Effector memory CD8-positive, alpha-beta T cell (primary cell): ENCODE measurements at regions not wholly inside any gene's neighbourhood (a gene's known extent, or its start where the extent isn't known, plus 50 kb on each side); places are given as distances from the start of the nearest gene placed in this dataset.

Source experiments
- ATAC-seq: fragments of 150-1000 bp; cut with Tn5 transposase; replicated peaks from 2 replicates; pipeline ENCODE4 v1.10.0; 2021; ENCODE audit warnings: mild to moderate bottlenecking, moderate library complexity
- DNase-seq, 3 experiments: peaks; one replicate each; pipeline ENCODE4 v3.0.0; 2021
- H3K27ac Mint-ChIP-seq, 2 donors: one replicate each; pipeline ENCODE4 v1.8.0; 2022; ENCODE audit warnings: mild to moderate bottlenecking in 2 of 2, mixed read lengths in 2 of 2, moderate library complexity in 2 of 2
- H3K27me3 Mint-ChIP-seq, 2 donors: one replicate each; pipeline ENCODE4 v1.8.0; 2022; ENCODE audit warnings: mixed read lengths in 2 of 2
- H3K36me3 Mint-ChIP-seq: one replicate; pipeline ENCODE4 v1.8.0; 2022; ENCODE audit warnings: mild to moderate bottlenecking, moderate library complexity, mixed read lengths; ENCODE audit not compliant: insufficient read depth
- H3K4me1 Mint-ChIP-seq, 2 donors: one replicate each; pipeline ENCODE4 v1.8.0; 2022; ENCODE audit warnings: low read depth in 2 of 2, mixed read lengths in 2 of 2
- H3K4me3 Mint-ChIP-seq, 2 donors: one replicate each; pipeline ENCODE4 v1.8.0; 2022; ENCODE audit warnings: mild to moderate bottlenecking in 2 of 2, mixed read lengths in 2 of 2, moderate library complexity in 2 of 2
- H3K9me3 Mint-ChIP-seq, 2 donors: one replicate each; pipeline ENCODE4 v1.8.0; 2022; ENCODE audit warnings: mixed read lengths in 2 of 2

- Mint-ChIP-seq H3K9me3 (peaks cover 6 to 32% of the 10 kb centered on the region in 2 donors), H3K36me3 (no peaks in the 10 kb centered on the region), H3K4me1 (no peaks in the 10 kb centered on the region), H3K4me3 (no peak overlapping the region), H3K27me3 (no peaks in the 10 kb centered on the region), H3K27ac (no peak overlapping the region)
- DNase-seq (no peak), ATAC-seq (no peak)
Observed at GRCh38 chr4:43373201-43373600, 480.7 kb downstream of the GRXCR1 start.

DNA sequence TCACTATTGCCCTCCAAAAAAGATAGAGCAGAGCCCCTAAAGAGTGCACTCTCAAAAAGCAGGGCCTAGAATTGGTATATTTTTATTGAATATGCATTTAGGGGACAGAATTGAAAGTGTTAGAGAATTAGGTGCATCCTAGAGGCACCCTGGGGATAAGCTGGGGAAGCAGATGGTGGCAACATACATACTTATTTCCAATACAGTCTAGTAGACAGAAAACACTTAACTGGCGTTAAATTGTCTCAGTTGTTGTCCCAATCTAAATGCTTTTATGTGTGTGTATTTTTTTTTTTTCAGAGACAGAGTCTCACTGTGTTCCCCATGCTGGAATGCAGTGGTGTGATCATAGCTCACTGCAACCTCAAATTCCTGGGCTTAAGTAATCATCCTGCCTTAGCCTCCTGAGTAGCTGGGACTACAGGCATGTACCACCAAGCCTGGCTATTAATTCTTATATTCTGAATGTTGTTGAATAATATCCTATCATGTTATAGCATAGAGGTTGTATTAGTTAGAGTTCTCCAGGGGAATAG is 481.8 kb downstream of the GRXCR1 start:
- Mint-ChIP-seq H3K27ac (no peak overlapping the region), H3K9me3 (peaks cover 6 to 32% of the 10 kb centered on the region in 2 donors)

DNA sequence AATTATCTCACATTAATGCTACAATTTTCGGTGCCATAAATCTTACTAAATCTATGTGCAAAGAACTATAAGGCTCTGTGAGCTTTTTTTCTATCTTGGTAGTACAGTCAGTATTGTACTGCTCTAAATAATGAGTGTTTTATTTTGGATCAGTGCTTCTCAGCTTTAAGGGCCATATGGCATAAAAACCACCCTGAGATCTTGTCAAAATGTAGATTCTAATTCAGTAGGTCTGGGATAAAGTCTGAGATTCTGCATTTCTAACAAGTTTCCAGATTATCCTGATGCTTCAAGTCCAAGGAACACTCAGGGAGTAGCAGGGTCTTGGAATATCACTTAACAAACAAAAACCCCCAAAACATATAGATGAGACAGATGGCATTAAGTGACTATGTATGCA is 486.5 kb downstream of the GRXCR1 start:
- H3K4me1 Mint-ChIP-seq: no peaks in the 10 kb centered on the region
- H3K36me3 Mint-ChIP-seq: no peaks in the 10 kb centered on the region
- no peak overlapping the region for H3K27ac Mint-ChIP-seq
- ATAC-seq (no peak), DNase-seq (no peak)
- peaks cover 11 to 32% of the 10 kb centered on the region in 2 donors for H3K9me3 Mint-ChIP-seq
- no peak overlapping the region for H3K4me3 Mint-ChIP-seq
- H3K27me3 Mint-ChIP-seq: no peaks in the 10 kb centered on the region

More for the DNA sequence above, 481.8 kb downstream of the GRXCR1 start:
- H3K4me3 Mint-ChIP-seq: no peak overlapping the region
- no peak for ATAC-seq
- DNase-seq: no peak
- no peaks in the 10 kb centered on the region for H3K27me3 Mint-ChIP-seq
- H3K36me3 Mint-ChIP-seq: no peaks in the 10 kb centered on the region
- H3K4me1 Mint-ChIP-seq: no peaks in the 10 kb centered on the region

- H3K4me3 Mint-ChIP-seq: no peak overlapping the region
- no peaks in the 10 kb centered on the region for H3K4me1 Mint-ChIP-seq
- H3K36me3 Mint-ChIP-seq: no peaks in the 10 kb centered on the region
- DNase-seq (no peak), ATAC-seq (no peak)
- H3K9me3 Mint-ChIP-seq: peaks cover 11 to 33% of the 10 kb centered on the region in 2 donors
- no peaks in the 10 kb centered on the region for H3K27me3 Mint-ChIP-seq
- no peak overlapping the region for H3K27ac Mint-ChIP-seq
Observed at GRCh38 chr4:43380093-43380492, 487.6 kb downstream of the GRXCR1 start.

- H3K27me3 Mint-ChIP-seq: no peaks in the 10 kb centered on the region
- H3K36me3 Mint-ChIP-seq: no peaks in the 10 kb centered on the region
- H3K4me3 Mint-ChIP-seq: no peak overlapping the region
- ATAC-seq: no peak
- peaks cover 8 to 23% of the 10 kb centered on the region in 2 donors for H3K9me3 Mint-ChIP-seq
- H3K4me1 Mint-ChIP-seq: no peaks in the 10 kb centered on the region
- no peak overlapping the region for H3K27ac Mint-ChIP-seq
- no peak for DNase-seq
Observed at GRCh38 chr4:43391069-43391468, 498.6 kb downstream of the GRXCR1 start.

GRCh38 chr4:43394976-43395375 is 502.5 kb downstream of the GRXCR1 start:
- no peak for DNase-seq
- Mint-ChIP-seq H3K4me3 (no peak overlapping the region), H3K36me3 (no peaks in the 10 kb centered on the region), H3K27me3 (no peaks in the 10 kb centered on the region), H3K9me3 (peaks cover 13 to 35% of the 10 kb centered on the region in 2 donors), H3K4me1 (no peaks in the 10 kb centered on the region), H3K27ac (no peak overlapping the region)
- ATAC-seq: no peak

DNA sequence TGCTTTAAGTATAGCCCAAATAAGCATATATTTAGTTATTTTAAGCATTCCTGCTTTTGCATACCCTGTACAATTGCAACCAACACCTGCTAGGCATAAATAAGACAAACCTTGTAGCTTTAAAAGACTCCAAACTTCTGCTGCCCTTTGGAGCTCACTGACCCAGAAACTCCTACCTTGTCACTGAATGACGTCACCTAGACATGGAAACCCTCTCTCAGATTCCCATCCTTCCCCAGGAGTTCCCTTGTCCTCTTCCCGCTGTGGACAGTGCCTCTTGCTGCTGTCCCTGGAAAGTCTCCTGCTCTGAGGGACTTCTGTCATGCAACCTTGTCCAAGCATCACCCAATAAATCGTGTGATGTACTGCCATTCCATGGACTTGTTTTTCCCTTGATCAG is 507.2 kb downstream of the GRXCR1 start:
- H3K27me3 Mint-ChIP-seq: no peaks in the 10 kb centered on the region
- no peaks in the 10 kb centered on the region for H3K36me3 Mint-ChIP-seq
- DNase-seq (no peak), ATAC-seq (no peak)
- no peaks in the 10 kb centered on the region for H3K4me1 Mint-ChIP-seq
- H3K27ac Mint-ChIP-seq: no peak overlapping the region
- no peak overlapping the region for H3K4me3 Mint-ChIP-seq
- peaks cover 10 to 28% of the 10 kb centered on the region in 2 donors for H3K9me3 Mint-ChIP-seq

- Mint-ChIP-seq H3K27ac (no peak overlapping the region), H3K27me3 (no peaks in the 10 kb centered on the region), H3K9me3 (peaks cover 8 to 12% of the 10 kb centered on the region in 2 donors), H3K4me1 (no peaks in the 10 kb centered on the region), H3K36me3 (no peaks in the 10 kb centered on the region), H3K4me3 (no peak overlapping the region)
- DNase-seq (no peak), ATAC-seq (no peak)
Observed at GRCh38 chr4:43402393-43402792, 509.9 kb downstream of the GRXCR1 start.

DNA sequence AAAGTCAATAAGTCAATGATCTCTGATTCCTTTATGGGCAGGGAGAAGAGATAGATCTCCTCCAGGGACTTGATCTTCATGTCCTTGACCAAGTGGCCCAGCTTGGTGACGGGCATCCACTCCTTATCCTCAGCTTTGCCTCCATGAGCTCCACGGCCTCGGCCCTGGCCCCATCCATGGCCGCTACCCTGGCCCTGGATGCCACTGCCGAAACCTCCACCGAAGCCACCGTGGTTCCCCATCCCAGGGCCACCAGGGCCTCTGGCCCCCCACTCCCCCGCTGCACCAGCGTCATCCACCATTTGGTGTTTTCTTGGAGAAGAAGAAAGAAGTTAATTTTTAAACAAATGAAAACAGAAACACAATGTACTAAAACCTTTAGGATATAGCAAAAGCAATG is 518.1 kb downstream of the GRXCR1 start:
- H3K9me3 Mint-ChIP-seq: peaks cover 0 to 6% of the 10 kb centered on the region in 2 donors

DNA sequence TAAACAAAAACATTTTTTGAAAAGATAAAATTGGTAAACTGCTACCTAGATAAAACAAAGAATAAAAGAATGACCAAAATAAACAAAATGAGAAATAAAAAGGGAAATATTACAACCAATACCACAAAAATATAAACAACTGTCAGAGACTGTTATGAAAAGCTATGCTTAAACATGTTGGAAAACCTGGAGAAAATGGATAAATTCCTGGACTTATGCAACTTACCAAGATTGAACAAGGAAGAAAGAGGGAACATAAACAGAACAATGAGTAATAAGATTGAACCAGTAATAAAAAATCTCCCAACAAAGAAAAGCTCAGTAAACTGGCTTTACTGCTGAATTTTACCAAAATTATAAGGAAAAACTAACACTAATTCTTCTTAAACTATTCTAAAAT is 518.7 kb downstream of the GRXCR1 start:
- DNase-seq (no peak), ATAC-seq (no peak)
- peaks cover 0 to 4% of the 10 kb centered on the region in 2 donors for H3K9me3 Mint-ChIP-seq
- H3K27me3 Mint-ChIP-seq: no peaks in the 10 kb centered on the region
- H3K36me3 Mint-ChIP-seq: no peaks in the 10 kb centered on the region
- H3K4me3 Mint-ChIP-seq: no peak overlapping the region
- H3K4me1 Mint-ChIP-seq: no peaks in the 10 kb centered on the region
- no peak overlapping the region for H3K27ac Mint-ChIP-seq

More for the DNA sequence above, 518.1 kb downstream of the GRXCR1 start:
- no peak overlapping the region for H3K4me3 Mint-ChIP-seq
- H3K27me3 Mint-ChIP-seq: no peaks in the 10 kb centered on the region
- H3K4me1 Mint-ChIP-seq: no peaks in the 10 kb centered on the region
- no peak for ATAC-seq
- H3K27ac Mint-ChIP-seq: no peak overlapping the region
- H3K36me3 Mint-ChIP-seq: no peaks in the 10 kb centered on the region
- DNase-seq: no peak

DNA sequence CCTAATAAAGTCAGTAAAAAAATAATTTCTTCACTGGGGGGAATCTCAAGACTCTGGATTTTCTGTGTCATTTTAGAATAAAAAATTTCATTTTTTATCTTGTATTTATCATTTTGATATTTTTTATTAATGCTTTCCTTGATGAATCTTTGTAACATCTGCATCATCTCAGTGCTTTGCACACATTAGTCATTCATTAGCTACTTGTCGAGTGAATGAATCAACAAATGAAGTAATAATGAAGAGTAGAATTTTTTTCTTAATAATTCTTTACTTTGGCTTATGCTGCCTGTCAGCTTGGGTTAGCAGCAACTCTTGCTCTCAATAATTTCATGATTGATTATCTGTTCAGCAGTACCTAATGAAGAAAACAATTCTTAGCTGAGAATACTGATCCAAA is 530.8 kb downstream of the GRXCR1 start:
- DNase-seq (no peak), ATAC-seq (no peak)
- no peak overlapping the region for H3K27ac Mint-ChIP-seq
- H3K4me3 Mint-ChIP-seq: no peak overlapping the region
- H3K27me3 Mint-ChIP-seq: no peaks in the 10 kb centered on the region
- H3K9me3 Mint-ChIP-seq: peaks cover 3 to 6% of the 10 kb centered on the region in 2 donors
- H3K4me1 Mint-ChIP-seq: no peaks in the 10 kb centered on the region
- H3K36me3 Mint-ChIP-seq: no peaks in the 10 kb centered on the region

- Mint-ChIP-seq H3K27me3 (no peaks in the 10 kb centered on the region), H3K36me3 (no peaks in the 10 kb centered on the region), H3K27ac (no peak overlapping the region), H3K9me3 (peaks cover 0 to 4% of the 10 kb centered on the region in 2 donors), H3K4me3 (no peak overlapping the region), H3K4me1 (no peaks in the 10 kb centered on the region)
- ATAC-seq (no peak), DNase-seq (no peak)
Observed at GRCh38 chr4:43425206-43425605, 532.7 kb downstream of the GRXCR1 start.

DNA sequence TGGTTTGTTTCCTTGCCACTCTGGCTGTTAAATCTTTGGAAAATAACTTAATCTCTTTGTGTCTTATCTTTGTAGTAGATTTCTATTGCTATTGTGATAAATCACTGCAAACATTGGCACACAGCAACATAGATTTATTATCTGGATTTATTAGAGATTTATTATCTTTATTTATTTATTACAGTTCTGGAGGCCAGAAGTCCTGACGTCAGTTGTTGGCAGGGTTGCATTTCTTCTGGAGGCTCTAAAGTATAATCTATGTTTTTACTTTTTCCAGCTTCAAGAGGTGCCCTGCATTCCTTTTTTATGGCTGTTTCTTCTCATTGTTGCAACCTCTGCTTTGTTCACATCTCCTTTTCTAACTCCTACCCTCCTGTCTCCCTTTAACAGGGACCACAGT is 542.8 kb downstream of the GRXCR1 start:
- Mint-ChIP-seq H3K4me3 (no peak overlapping the region), H3K36me3 (no peaks in the 10 kb centered on the region), H3K27ac (no peak overlapping the region), H3K4me1 (no peaks in the 10 kb centered on the region), H3K27me3 (no peaks in the 10 kb centered on the region), H3K9me3 (peaks cover 2 to 16% of the 10 kb centered on the region in 2 donors)
- DNase-seq (no peak), ATAC-seq (no peak)

DNA sequence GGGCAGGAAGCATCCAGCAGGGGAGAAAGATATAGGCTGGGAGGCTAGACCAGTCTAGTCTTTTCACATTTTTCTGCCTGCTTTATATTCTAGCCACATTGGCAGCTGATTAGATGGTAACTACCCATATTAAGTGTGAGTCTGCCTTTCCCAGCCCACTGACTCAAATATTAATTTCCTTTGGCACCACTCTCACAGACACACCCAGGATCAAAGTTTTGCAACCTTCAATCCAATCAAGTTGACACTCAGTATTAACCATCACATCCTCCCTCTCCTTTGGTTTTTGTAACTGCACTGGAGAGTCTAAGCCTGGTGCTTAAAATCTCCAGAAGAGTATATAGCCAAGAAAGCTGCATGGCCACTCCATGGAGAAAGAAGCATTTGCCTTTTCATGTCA is 560.4 kb downstream of the GRXCR1 start:
- peaks cover 0 to 3% of the 10 kb centered on the region in 2 donors for H3K9me3 Mint-ChIP-seq
- ATAC-seq (peak; percentile 53), DNase-seq (no peak)
- no peak overlapping the region for H3K4me3 Mint-ChIP-seq
- H3K4me1 Mint-ChIP-seq: no peaks in the 10 kb centered on the region
- H3K27me3 Mint-ChIP-seq: no peaks in the 10 kb centered on the region
- no peak overlapping the region for H3K27ac Mint-ChIP-seq
- no peaks in the 10 kb centered on the region for H3K36me3 Mint-ChIP-seq

GRCh38 chr4:43456383-43456782 is 563.9 kb downstream of the GRXCR1 start:
- no peak overlapping the region for H3K4me3 Mint-ChIP-seq
- H3K9me3 Mint-ChIP-seq: peaks cover 0 to 3% of the 10 kb centered on the region in 2 donors
- DNase-seq (no peak), ATAC-seq (no peak)
- H3K36me3 Mint-ChIP-seq: no peaks in the 10 kb centered on the region
- no peaks in the 10 kb centered on the region for H3K27me3 Mint-ChIP-seq
- no peak overlapping the region for H3K27ac Mint-ChIP-seq
- no peaks in the 10 kb centered on the region for H3K4me1 Mint-ChIP-seq
